ENCODE measurements at regions not wholly inside any gene's neighbourhood (a gene's known extent, or its start where the extent isn't known, plus 50 kb on each side); places are given as distances from the start of the nearest gene placed in this dataset.

- in situ Hi-C loops (cut with MboI; ENCODE audit: low pct_ligation_motif_present in 1 of 4, low pct_unique_long_range_greater_than_20kb in 1 of 4, low sequenced_read_pairs in 3 of 4) (no loop called here), intact Hi-C loops (cut with DNase I; ENCODE audit: low total_unique reads) (no loop called here)
- Histone ChIP-seq H3K27me3 (no peaks in the 10 kb centered on the region), H3K4me3 (no peak overlapping the region), H3K9me3 (no peaks in the 10 kb centered on the region), H3K36me3 (no peaks in the 10 kb centered on the region), H3K4me1 (no peaks in the 10 kb centered on the region), H3K27ac (no peak overlapping the region)
- TF ChIP-seq POLR2AphosphoS5 (IDR thresholded peaks at IDR 0.05) (no peak), EP300 (IDR thresholded peaks at IDR 0.05; ENCODE audit: low read depth) (no peak), CTCF (IDR thresholded peaks at IDR 0.05) (no peak), POLR2A (IDR thresholded peaks at IDR 0.05) (no peak)
- no peak for DNase-seq
Observed at GRCh38 chr2:51224790-51225189, 192.9 kb upstream of the NRXN1 start.

- Histone ChIP-seq H3K4me3 (no peak overlapping the region), H3K27ac (no peak overlapping the region), H3K36me3 (no peaks in the 10 kb centered on the region), H3K27me3 (no peaks in the 10 kb centered on the region), H3K4me1 (no peaks in the 10 kb centered on the region), H3K9me3 (no peaks in the 10 kb centered on the region)
- intact Hi-C loops (cut with DNase I; ENCODE audit: low total_unique reads) (no loop called here), in situ Hi-C loops (cut with MboI; ENCODE audit: low pct_ligation_motif_present in 1 of 4, low pct_unique_long_range_greater_than_20kb in 1 of 4, low sequenced_read_pairs in 3 of 4) (no loop called here)
- no peak for DNase-seq
- TF ChIP-seq POLR2A (IDR thresholded peaks at IDR 0.05) (no peak), EP300 (IDR thresholded peaks at IDR 0.05; ENCODE audit: low read depth) (no peak), CTCF (IDR thresholded peaks at IDR 0.05) (no peak), POLR2AphosphoS5 (IDR thresholded peaks at IDR 0.05) (no peak)
- WGBS, 2 donors (ENCODE audit: low coverage in 1 of 2) = 50 to 75% methylated on average over 1 to 4 of the region's 4 CpGs
Observed at GRCh38 chr2:51222106-51222505, 190.2 kb upstream of the NRXN1 start.

- in situ Hi-C loops (cut with MboI; ENCODE audit: low pct_ligation_motif_present in 1 of 4, low pct_unique_long_range_greater_than_20kb in 1 of 4, low sequenced_read_pairs in 3 of 4) (no loop called here), intact Hi-C loops (cut with DNase I; ENCODE audit: low total_unique reads) (no loop called here)
- no peak for DNase-seq
- TF ChIP-seq POLR2A (IDR thresholded peaks at IDR 0.05) (no peak), EP300 (IDR thresholded peaks at IDR 0.05; ENCODE audit: low read depth) (no peak), POLR2AphosphoS5 (IDR thresholded peaks at IDR 0.05) (no peak), CTCF (IDR thresholded peaks at IDR 0.05) (no peak)
- H3K9me3 ChIP-seq = no peaks in the 10 kb centered on the region
- H3K4me3 ChIP-seq = no peak overlapping the region
- no peaks in the 10 kb centered on the region for H3K4me1 ChIP-seq
- H3K36me3 ChIP-seq = no peaks in the 10 kb centered on the region
- no peak overlapping the region for H3K27ac ChIP-seq
- H3K27me3 ChIP-seq = no peaks in the 10 kb centered on the region
Observed at GRCh38 chr2:51220606-51221005, 188.7 kb upstream of the NRXN1 start.

- no peaks in the 10 kb centered on the region for H3K4me1 ChIP-seq
- H3K4me3 ChIP-seq = no peak overlapping the region
- no peaks in the 10 kb centered on the region for H3K36me3 ChIP-seq
- WGBS, 2 donors (ENCODE audit: low coverage in 1 of 2) = 62 to 71% methylated on average over 2 of the region's 2 CpGs
- no peaks in the 10 kb centered on the region for H3K27me3 ChIP-seq
- no peak overlapping the region for H3K27ac ChIP-seq
- DNase-seq = no peak
- in situ Hi-C loops (cut with MboI; ENCODE audit: low pct_ligation_motif_present in 1 of 4, low pct_unique_long_range_greater_than_20kb in 1 of 4, low sequenced_read_pairs in 3 of 4) (no loop called here), intact Hi-C loops (cut with DNase I; ENCODE audit: low total_unique reads) (no loop called here)
- TF ChIP-seq EP300 (IDR thresholded peaks at IDR 0.05; ENCODE audit: low read depth) (no peak), CTCF (IDR thresholded peaks at IDR 0.05) (no peak), POLR2AphosphoS5 (IDR thresholded peaks at IDR 0.05) (no peak), POLR2A (IDR thresholded peaks at IDR 0.05) (no peak)
- H3K9me3 ChIP-seq = no peaks in the 10 kb centered on the region
Observed at GRCh38 chr2:51220080-51220479, 188.1 kb upstream of the NRXN1 start.

Measured in transverse colon (tissue), 4 donors.